ENCODE measurements at regions not wholly inside any gene's neighbourhood (a gene's known extent, or its start where the extent isn't known, plus 50 kb on each side); places are given as distances from the start of the nearest gene placed in this dataset.

- no peak overlapping the region for H3K27ac ChIP-seq
- no peak overlapping the region for H3K4me3 ChIP-seq
- no peaks in the 10 kb centered on the region for H3K27me3 ChIP-seq
- no peak for TF ChIP-seq CTCF (IDR thresholded peaks at IDR 0.05)
- TF ChIP-seq POLR2A (IDR thresholded peaks at IDR 0.05): no peak
- H3K9me3 ChIP-seq: no peaks in the 10 kb centered on the region
- no peaks in the 10 kb centered on the region for H3K36me3 ChIP-seq
- intact Hi-C loops (cut with DNase I; ENCODE audit: low total_unique reads): no loop called here
- H3K4me1 ChIP-seq: no peaks in the 10 kb centered on the region
- DNase-seq: no peak
Observed at GRCh38 chr2:175823707-175824073, 178.4 kb downstream of the LNPK start.

GRCh38 chr2:175823002-175823706 lies 178.9 kb downstream of the LNPK start:
- no peaks in the 10 kb centered on the region for H3K4me1 ChIP-seq
- no peak overlapping the region for H3K27ac ChIP-seq
- no peaks in the 10 kb centered on the region for H3K36me3 ChIP-seq
- H3K9me3 ChIP-seq: no peaks in the 10 kb centered on the region
- DNase-seq: no peak
- H3K4me3 ChIP-seq: no peak overlapping the region
- no peaks in the 10 kb centered on the region for H3K27me3 ChIP-seq
- intact Hi-C loops (cut with DNase I; ENCODE audit: low total_unique reads): no loop called here
- TF ChIP-seq POLR2A (IDR thresholded peaks at IDR 0.05): no peak
- TF ChIP-seq CTCF (IDR thresholded peaks at IDR 0.05): no peak

GRCh38 chr2:175817221-175817620 lies 184.8 kb downstream of the LNPK start:
- H3K4me3 ChIP-seq: no peak overlapping the region
- H3K9me3 ChIP-seq: no peaks in the 10 kb centered on the region
- intact Hi-C loops (cut with DNase I; ENCODE audit: low total_unique reads): no loop called here
- H3K27ac ChIP-seq: no peak overlapping the region
- TF ChIP-seq CTCF (IDR thresholded peaks at IDR 0.05) (no peak), POLR2A (IDR thresholded peaks at IDR 0.05) (no peak)
- no peak for DNase-seq
- no peaks in the 10 kb centered on the region for H3K36me3 ChIP-seq
- no peaks in the 10 kb centered on the region for H3K4me1 ChIP-seq
- H3K27me3 ChIP-seq: no peaks in the 10 kb centered on the region

- H3K27me3 ChIP-seq: no peaks in the 10 kb centered on the region
- no peaks in the 10 kb centered on the region for H3K4me1 ChIP-seq
- no peak overlapping the region for H3K4me3 ChIP-seq
- H3K36me3 ChIP-seq: no peaks in the 10 kb centered on the region
- no peak overlapping the region for H3K27ac ChIP-seq
- TF ChIP-seq CTCF (IDR thresholded peaks at IDR 0.05) (no peak), POLR2A (IDR thresholded peaks at IDR 0.05) (no peak)
- DNase-seq: no peak
- no peaks in the 10 kb centered on the region for H3K9me3 ChIP-seq
- intact Hi-C loops (cut with DNase I; ENCODE audit: low total_unique reads): no loop called here
Observed at GRCh38 chr2:175815537-175815936, 186.5 kb downstream of the LNPK start.

- no peaks in the 10 kb centered on the region for H3K27me3 ChIP-seq
- no peak for TF ChIP-seq POLR2A (IDR thresholded peaks at IDR 0.05)
- TF ChIP-seq CTCF (IDR thresholded peaks at IDR 0.05): no peak
- intact Hi-C loops (cut with DNase I; ENCODE audit: low total_unique reads): no loop called here
- no peaks in the 10 kb centered on the region for H3K9me3 ChIP-seq
- H3K4me1 ChIP-seq: no peaks in the 10 kb centered on the region
- no peak overlapping the region for H3K4me3 ChIP-seq
- no peaks in the 10 kb centered on the region for H3K36me3 ChIP-seq
- no peak overlapping the region for H3K27ac ChIP-seq
- DNase-seq: no peak
Observed at GRCh38 chr2:175811971-175812370, 190.1 kb downstream of the LNPK start.

All from uterus (tissue), 3 donors.